MM.1S (cell line): ENCODE measurements at regions not wholly inside any gene's neighbourhood (a gene's known extent, or its start where the extent isn't known, plus 50 kb on each side); places are given as distances from the start of the nearest gene placed in this dataset.

Source experiments
- DNase-seq: peaks from one replicate; pipeline ENCODE4 v3.0.0-alpha.2; 2015
- H2AFZ ChIP-seq: fragments of 300-600 bp; sonication (generic); 2 replicates; pipeline ENCODE4 v1.6.0; 2016; ENCODE audit warnings: antibody characterized with exemption, low read length
- H3F3A ChIP-seq: fragments of 300-600 bp; sonication (generic); 2 replicates; pipeline ENCODE4 v1.6.1; 2016; ENCODE audit warnings: mild to moderate bottlenecking, antibody characterized with exemption, low read length, moderate library complexity, mixed read lengths; ENCODE audit not compliant: insufficient read depth
- H3K27ac ChIP-seq: fragments of 300-600 bp; sonication (generic); 2 replicates; pipeline ENCODE4 v1.5.1; 2016; ENCODE audit warnings: mild to moderate bottlenecking, low read length
- H3K27me3 ChIP-seq: fragments of 300-600 bp; sonication (generic); replicated peaks from 2 replicates; pipeline ENCODE4 v1.6.0; 2016; ENCODE audit warnings: low read length; ENCODE audit not compliant: insufficient read depth
- H3K36me3 ChIP-seq: fragments of 300-600 bp; sonication (generic); replicated peaks from 2 replicates; pipeline ENCODE4 v1.6.1; 2016; ENCODE audit warnings: mild to moderate bottlenecking, low read length, mixed read lengths; ENCODE audit not compliant: insufficient read depth
- H3K4me1 ChIP-seq: fragments of 300-600 bp; sonication (generic); 2 replicates; pipeline ENCODE4 v1.6.1; 2016; ENCODE audit warnings: low read length, mixed read lengths
- H3K4me2 ChIP-seq: fragments of 300-600 bp; sonication (generic); 2 replicates; pipeline ENCODE4 v1.6.0; 2016; ENCODE audit warnings: low read depth, low read length
- H3K4me3 ChIP-seq: fragments of 300-600 bp; sonication (generic); 2 replicates; pipeline ENCODE4 v1.5.1; 2016; ENCODE audit warnings: low read length, mixed read lengths
- H3K79me2 ChIP-seq: fragments of 300-600 bp; sonication (generic); 2 replicates; pipeline ENCODE4 v1.6.1; 2016; ENCODE audit warnings: mixed run types, low read length, mixed read lengths
- H3K9ac ChIP-seq: fragments of 300-600 bp; sonication (generic); 2 replicates; pipeline ENCODE4 v1.6.1; 2016; ENCODE audit warnings: low read length, mixed read lengths
- H3K9me2 ChIP-seq: fragments of 300-600 bp; sonication (generic); replicated peaks from 2 replicates; pipeline ENCODE4 v1.6.1; 2016; ENCODE audit warnings: mild to moderate bottlenecking, low read length, mixed read lengths; ENCODE audit not compliant: insufficient read depth
- H3K9me3 ChIP-seq: fragments of 300-600 bp; sonication (generic); replicated peaks from 2 replicates; pipeline ENCODE4 v1.6.1; 2016; ENCODE audit warnings: mild to moderate bottlenecking, low read length, mixed read lengths; ENCODE audit not compliant: insufficient read depth
- H4K20me1 ChIP-seq: fragments of 300-600 bp; sonication (generic); 2 replicates; pipeline ENCODE4 v1.6.1; 2016; ENCODE audit warnings: mild to moderate bottlenecking, low read length, moderate library complexity, mixed read lengths; ENCODE audit not compliant: insufficient read depth
- CTCF ChIP-seq: fragments of 300-600 bp; sonication (generic); IDR thresholded peaks from 2 replicates; pipeline ENCODE4 v1.5.1; 2016; ENCODE audit warnings: antibody characterized with exemption, low read length, mixed read lengths
- EZH2 ChIP-seq: fragments of 300-600 bp; sonication (generic); optimal IDR thresholded peaks from 2 replicates; pipeline ENCODE3; 2017; ENCODE audit warnings: low read depth, mild to moderate bottlenecking, antibody characterized with exemption, low read length, mixed read lengths
- EZH2phosphoT487 ChIP-seq: fragments of 300-600 bp; sonication (generic); IDR thresholded peaks from 2 replicates; pipeline ENCODE4 v1.6.1; 2018; ENCODE audit warnings: antibody characterized with exemption, low read length

- Histone ChIP-seq H3K4me3 (no peak overlapping the region), H3K36me3 (no peaks in the 10 kb centered on the region), H3K79me2 (no peaks in the 10 kb centered on the region), H3K9me2 (no peaks in the 10 kb centered on the region), H3F3A (no peaks in the 10 kb centered on the region), H3K4me1 (no peaks in the 10 kb centered on the region), H3K27ac (no peak overlapping the region), H3K9me3 (no peaks in the 10 kb centered on the region), H3K27me3 (no peaks in the 10 kb centered on the region), H3K4me2 (no peak overlapping the region), H4K20me1 (no peaks in the 10 kb centered on the region), H3K9ac (no peak overlapping the region), H2AFZ (no peak overlapping the region)
- TF ChIP-seq EZH2phosphoT487 (no peak), CTCF (no peak), EZH2 (no peak)
- DNase-seq, result no peak
Observed at GRCh38 chr3:182300266-182300665, 493.0 kb upstream of the ATP11B start.

DNA sequence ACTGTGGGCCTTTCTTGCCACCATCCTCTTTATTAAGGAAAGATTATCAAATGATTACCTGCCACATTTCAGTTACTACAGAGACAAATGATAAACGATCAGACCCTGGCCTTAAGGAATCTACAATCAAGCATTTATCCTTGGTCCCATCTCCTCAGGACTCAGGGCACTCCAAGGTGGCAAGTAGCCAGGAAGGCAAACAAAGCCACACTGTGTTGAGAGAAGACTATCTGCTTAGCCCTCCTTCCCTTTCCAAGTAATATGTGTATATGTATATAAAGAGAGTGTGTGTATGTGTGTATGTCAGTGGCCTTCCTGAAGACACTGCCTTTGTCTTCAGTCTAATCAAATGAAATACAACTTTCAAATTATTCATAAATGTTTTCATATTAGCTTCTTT, 490.1 kb upstream of the ATP11B start:
- H3K4me3 ChIP-seq, result no peak overlapping the region
- TF ChIP-seq EZH2, result no peak
- TF ChIP-seq EZH2phosphoT487, result no peak
- TF ChIP-seq CTCF, result no peak
- no peaks in the 10 kb centered on the region for H3K9me3 ChIP-seq
- H4K20me1 ChIP-seq, result no peaks in the 10 kb centered on the region
- H3K4me2 ChIP-seq, result no peak overlapping the region
- DNase-seq, result no peak
- no peak overlapping the region for H3K27ac ChIP-seq
- no peaks in the 10 kb centered on the region for H3K36me3 ChIP-seq
- no peaks in the 10 kb centered on the region for H3K4me1 ChIP-seq
- H3K79me2 ChIP-seq, result no peaks in the 10 kb centered on the region
- no peak overlapping the region for H2AFZ ChIP-seq
- no peaks in the 10 kb centered on the region for H3K27me3 ChIP-seq
- H3F3A ChIP-seq, result no peaks in the 10 kb centered on the region
- no peaks in the 10 kb centered on the region for H3K9me2 ChIP-seq
- no peak overlapping the region for H3K9ac ChIP-seq

DNA sequence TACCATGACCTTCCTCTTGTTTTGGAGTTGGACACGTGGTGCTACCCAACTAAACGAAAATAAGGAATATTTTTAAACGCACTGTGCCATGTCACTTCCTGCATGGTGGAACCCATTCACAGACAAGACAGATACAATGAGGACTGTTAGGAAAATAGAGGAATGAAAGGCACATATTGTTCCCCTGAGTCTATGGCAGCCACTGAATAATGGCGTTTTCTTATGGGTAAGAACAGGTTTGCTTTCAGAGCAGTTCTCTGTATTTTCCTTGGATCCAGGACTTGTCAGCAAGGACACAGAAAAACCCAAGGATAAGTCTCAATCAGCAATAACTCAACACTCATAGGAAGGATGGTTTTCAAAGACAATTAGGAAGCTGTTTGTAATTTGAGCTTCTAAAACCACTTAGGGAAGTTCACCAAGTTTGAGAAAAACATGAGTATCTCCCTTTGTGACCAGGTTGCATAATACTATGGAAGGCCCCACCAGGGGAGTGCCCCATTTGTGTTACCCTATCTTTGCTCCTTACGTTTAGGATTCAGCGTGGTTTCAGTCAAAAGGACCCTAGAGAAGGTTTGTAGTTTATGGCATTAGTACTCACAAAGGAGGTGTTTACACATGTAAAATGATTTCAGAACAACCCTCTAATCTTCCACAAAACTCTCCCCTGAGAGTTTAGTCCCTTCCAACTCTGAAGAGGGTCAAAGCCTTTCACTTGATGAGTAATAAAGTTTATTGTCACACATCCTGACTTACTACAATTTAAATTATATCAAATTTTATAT, 487.2 kb upstream of the ATP11B start:
- no peak for DNase-seq
- no peak overlapping the region for H2AFZ ChIP-seq
- no peaks in the 10 kb centered on the region for H3K9me2 ChIP-seq
- peaks cover 11% of the 10 kb centered on the region for H3K4me1 ChIP-seq
- no peak overlapping the region for H3K9ac ChIP-seq
- H3K9me3 ChIP-seq, result no peaks in the 10 kb centered on the region
- H3K4me2 ChIP-seq, result no peak overlapping the region
- no peaks in the 10 kb centered on the region for H3K79me2 ChIP-seq
- H4K20me1 ChIP-seq, result no peaks in the 10 kb centered on the region
- H3F3A ChIP-seq, result no peaks in the 10 kb centered on the region
- no peaks in the 10 kb centered on the region for H3K27me3 ChIP-seq
- no peak overlapping the region for H3K4me3 ChIP-seq
- H3K36me3 ChIP-seq, result no peaks in the 10 kb centered on the region
- no peak overlapping the region for H3K27ac ChIP-seq
- TF ChIP-seq EZH2, result no peak
- TF ChIP-seq EZH2phosphoT487, result no peak
- no peak for TF ChIP-seq CTCF
